Skeletal muscle tissue (tissue), 3 donors: ENCODE measurements at regions not wholly inside any gene's neighbourhood (a gene's known extent, or its start where the extent isn't known, plus 50 kb on each side); places are given as distances from the start of the nearest gene placed in this dataset.

Experiments
- H3K27ac ChIP-seq: one replicate; pipeline ENCODE4 v1.7.0; 2013; ENCODE audit warnings: mild to moderate bottlenecking, low read depth, low read length, inconsistent platforms
- H3K27me3 ChIP-seq, 3 donors: one replicate each; pipeline ENCODE4 v1.7.0; 2013; ENCODE audit warnings: low read length in 3 of 3; ENCODE audit not compliant: control insufficient read depth in 3 of 3, insufficient read depth in 3 of 3
- H3K36me3 ChIP-seq, 3 donors: one replicate each; pipeline ENCODE4 v1.7.0; 2013; ENCODE audit warnings: low read length in 3 of 3; ENCODE audit not compliant: control insufficient read depth in 3 of 3, insufficient read depth in 3 of 3
- H3K4me1 ChIP-seq, 3 donors: one replicate each; pipeline ENCODE4 v1.7.0; 2013; ENCODE audit warnings: low read length in 3 of 3, mild to moderate bottlenecking in 3 of 3; ENCODE audit not compliant: control insufficient read depth in 3 of 3, insufficient read depth in 3 of 3
- H3K4me3 ChIP-seq, 3 donors: one replicate each; pipeline ENCODE4 v1.7.0; 2013; ENCODE audit warnings: low read length in 3 of 3
- H3K9ac ChIP-seq, 3 donors: one replicate each; pipeline ENCODE4 v1.7.0; 2013; ENCODE audit warnings: low read length in 3 of 3, mild to moderate bottlenecking in 3 of 3, moderate library complexity in 2 of 3, low read depth in 1 of 3
- H3K9me3 ChIP-seq, 3 donors: one replicate each; pipeline ENCODE4 v1.7.0; 2013; ENCODE audit warnings: low read length in 3 of 3; ENCODE audit not compliant: control insufficient read depth in 3 of 3
- donor health status: Osteomylitis.

GRCh38 chr1:60987904-60988303 lies 94.5 kb upstream of the NFIA start:
- no peaks in the 10 kb centered on the region for H3K27me3 ChIP-seq
- no peak overlapping the region for H3K4me3 ChIP-seq
- peaks cover 17 to 27% (median 20%) of the 10 kb centered on the region in 3 donors for H3K4me1 ChIP-seq
- H3K9ac ChIP-seq = no peak overlapping the region
- H3K36me3 ChIP-seq = no peaks in the 10 kb centered on the region
- H3K9me3 ChIP-seq = no peaks in the 10 kb centered on the region
- H3K27ac ChIP-seq = no peak overlapping the region

GRCh38 chr1:60984062-60984799 lies 98.1 kb upstream of the NFIA start:
- H3K4me3 ChIP-seq = no peak overlapping the region
- peak overlapping the region; percentile 67 for H3K27ac ChIP-seq
- peaks cover 5 to 16% (median 15%) of the 10 kb centered on the region in 3 donors for H3K4me1 ChIP-seq
- H3K9ac ChIP-seq = no peak overlapping the region
- no peaks in the 10 kb centered on the region for H3K36me3 ChIP-seq
- H3K9me3 ChIP-seq = no peaks in the 10 kb centered on the region
- H3K27me3 ChIP-seq = no peaks in the 10 kb centered on the region

GRCh38 chr1:60983701-60984061 lies 98.7 kb upstream of the NFIA start:
- peak overlapping the region; percentile 67 for H3K27ac ChIP-seq
- no peak overlapping the region for H3K4me3 ChIP-seq
- H3K4me1 ChIP-seq = peaks cover 3 to 16% (median 14%) of the 10 kb centered on the region in 3 donors
- no peaks in the 10 kb centered on the region for H3K9me3 ChIP-seq
- no peaks in the 10 kb centered on the region for H3K27me3 ChIP-seq
- H3K36me3 ChIP-seq = no peaks in the 10 kb centered on the region
- H3K9ac ChIP-seq = peak overlapping the region in 1 of 3 donors; percentile 41

GRCh38 chr1:60982539-60982938 lies 99.8 kb upstream of the NFIA start:
- no peak overlapping the region for H3K4me3 ChIP-seq
- H3K36me3 ChIP-seq = no peaks in the 10 kb centered on the region
- no peak overlapping the region for H3K9ac ChIP-seq
- H3K9me3 ChIP-seq = no peaks in the 10 kb centered on the region
- no peak overlapping the region for H3K27ac ChIP-seq
- peaks cover 3 to 16% (median 14%) of the 10 kb centered on the region in 3 donors for H3K4me1 ChIP-seq
- H3K27me3 ChIP-seq = no peaks in the 10 kb centered on the region

- Histone ChIP-seq H3K4me3 (no peak overlapping the region), H3K4me1 (peaks cover 3 to 16% (median 14%) of the 10 kb centered on the region in 3 donors), H3K36me3 (no peaks in the 10 kb centered on the region), H3K27me3 (no peaks in the 10 kb centered on the region), H3K27ac (no peak overlapping the region), H3K9me3 (no peaks in the 10 kb centered on the region), H3K9ac (no peak overlapping the region)
Observed at GRCh38 chr1:60981357-60981756, 101.0 kb upstream of the NFIA start.

- H3K4me3 ChIP-seq = no peak overlapping the region
- no peaks in the 10 kb centered on the region for H3K9me3 ChIP-seq
- H3K4me1 ChIP-seq = peaks cover 0 to 6% (median 5%) of the 10 kb centered on the region in 3 donors
- no peaks in the 10 kb centered on the region for H3K27me3 ChIP-seq
- no peak overlapping the region for H3K27ac ChIP-seq
- no peak overlapping the region for H3K9ac ChIP-seq
- no peaks in the 10 kb centered on the region for H3K36me3 ChIP-seq
Observed at GRCh38 chr1:60978421-60979357, 103.7 kb upstream of the NFIA start.

GRCh38 chr1:60977661-60978060 lies 104.7 kb upstream of the NFIA start:
- Histone ChIP-seq H3K4me3 (no peak overlapping the region), H3K27ac (no peak overlapping the region), H3K36me3 (no peaks in the 10 kb centered on the region), H3K9ac (no peak overlapping the region), H3K4me1 (no peaks in the 10 kb centered on the region), H3K27me3 (no peaks in the 10 kb centered on the region), H3K9me3 (no peaks in the 10 kb centered on the region)

GRCh38 chr1:60974524-60975372 lies 107.6 kb upstream of the NFIA start:
- peaks cover 6 to 12% (median 8%) of the 10 kb centered on the region in 3 donors for H3K4me1 ChIP-seq
- no peak overlapping the region for H3K27ac ChIP-seq
- no peaks in the 10 kb centered on the region for H3K27me3 ChIP-seq
- H3K9me3 ChIP-seq = no peaks in the 10 kb centered on the region
- H3K4me3 ChIP-seq = no peak overlapping the region
- no peak overlapping the region for H3K9ac ChIP-seq
- no peaks in the 10 kb centered on the region for H3K36me3 ChIP-seq

GRCh38 chr1:60973668-60974067 lies 108.7 kb upstream of the NFIA start:
- peaks cover 6 to 13% (median 9%) of the 10 kb centered on the region in 3 donors for H3K4me1 ChIP-seq
- H3K9me3 ChIP-seq = no peaks in the 10 kb centered on the region
- no peaks in the 10 kb centered on the region for H3K36me3 ChIP-seq
- no peak overlapping the region for H3K27ac ChIP-seq
- H3K9ac ChIP-seq = no peak overlapping the region
- no peak overlapping the region for H3K4me3 ChIP-seq
- no peaks in the 10 kb centered on the region for H3K27me3 ChIP-seq
